Upper lobe of left lung (tissue), 6 donors: ENCODE measurements at regions not wholly inside any gene's neighbourhood (a gene's known extent, or its start where the extent isn't known, plus 50 kb on each side); places are given as distances from the start of the nearest gene placed in this dataset.
"Not testable (repeated sequence)": the region's sequence is repeated elsewhere in the genome, so short reads cannot be mapped to it uniquely, and the experiment has no call there.

Experiments
- ATAC-seq, 2 donors: fragments of 200-7000 bp; cut with Tn5 transposase; one replicate each; pipeline ENCODE4 v1.9.1; 2022; ENCODE audit warnings: mild to moderate bottlenecking in 2 of 2, moderate library complexity in 2 of 2; ENCODE audit not compliant: low FRiP score in 2 of 2
- DNase-seq, 2 donors: peaks; one replicate each; pipeline ENCODE4 v3.0.0-alpha.2; 2019 to 2020
- H3K27ac ChIP-seq, 4 donors: fragments of 200-600 bp; sonication (generic); one replicate each; pipeline ENCODE4 v1.5.1; 2016 to 2019
- H3K27me3 ChIP-seq, 4 donors: fragments of 200-600 bp; sonication (generic); one replicate each; pipeline ENCODE4 v1.5.1; 2017 to 2019
- H3K36me3 ChIP-seq, 4 donors: fragments of 200-600 bp; sonication (generic); one replicate each; pipeline ENCODE4 v1.5.1; 2016 to 2019
- H3K4me1 ChIP-seq, 4 donors: fragments of 200-600 bp; sonication (generic); one replicate each; pipeline ENCODE4 v1.5.1; 2018 to 2019
- H3K4me3 ChIP-seq, 4 donors: fragments of 200-600 bp; sonication (generic); one replicate each; pipeline ENCODE4 v1.5.1; 2017 to 2019; ENCODE audit warnings: mild to moderate bottlenecking in 2 of 4, moderate library complexity in 1 of 4
- H3K9me3 ChIP-seq, 4 donors: fragments of 200-600 bp; sonication (generic); one replicate each; pipeline ENCODE4 v1.5.1; 2018 to 2019
- EP300 ChIP-seq, 4 donors: sonication (generic); formaldehyde crosslinking; IDR thresholded peaks; one replicate each; pipeline ENCODE4 v1.5.1; 2017; ENCODE audit warnings: antibody characterized with exemption in 4 of 4, control low read depth in 2 of 4
- POLR2A ChIP-seq, 4 donors: fragments of 450-650 bp; IDR thresholded peaks; one replicate each; pipeline ENCODE4 v1.5.1; 2016 to 2017; ENCODE audit warnings: antibody characterized with exemption in 4 of 4, mild to moderate bottlenecking in 2 of 4
- POLR2AphosphoS5 ChIP-seq, 2 donors: sonication (generic); formaldehyde crosslinking; IDR thresholded peaks; one replicate each; pipeline ENCODE4 v1.5.1; 2017; ENCODE audit warnings: antibody characterized with exemption in 2 of 2
- WGBS, 2 donors: methylation state at CpG; one replicate each; pipeline ENCODE4 v1.1.5; 2017 to 2018; 5-methylcytosine and 5-hydroxymethylcytosine counted together
- TF ChIP-seq, protein P1 (sequence below), 6 experiments: fragments of 450-650 bp in 4 of 6; fragments of 200-600 bp in 2 of 6; sonication (generic) in 2 of 6; IDR thresholded peaks; one replicate each; pipeline ENCODE4 v1.5.1; 2016 to 2019; ENCODE audit warnings: antibody characterized with exemption in 6 of 6
- donor health status: DM: no; HTN: no; CAD: no; lungs with moderate emphysema.
- donor health status: DM: no; HTN: yes; CAD: no; lungs with severe emphysema.

DNA sequence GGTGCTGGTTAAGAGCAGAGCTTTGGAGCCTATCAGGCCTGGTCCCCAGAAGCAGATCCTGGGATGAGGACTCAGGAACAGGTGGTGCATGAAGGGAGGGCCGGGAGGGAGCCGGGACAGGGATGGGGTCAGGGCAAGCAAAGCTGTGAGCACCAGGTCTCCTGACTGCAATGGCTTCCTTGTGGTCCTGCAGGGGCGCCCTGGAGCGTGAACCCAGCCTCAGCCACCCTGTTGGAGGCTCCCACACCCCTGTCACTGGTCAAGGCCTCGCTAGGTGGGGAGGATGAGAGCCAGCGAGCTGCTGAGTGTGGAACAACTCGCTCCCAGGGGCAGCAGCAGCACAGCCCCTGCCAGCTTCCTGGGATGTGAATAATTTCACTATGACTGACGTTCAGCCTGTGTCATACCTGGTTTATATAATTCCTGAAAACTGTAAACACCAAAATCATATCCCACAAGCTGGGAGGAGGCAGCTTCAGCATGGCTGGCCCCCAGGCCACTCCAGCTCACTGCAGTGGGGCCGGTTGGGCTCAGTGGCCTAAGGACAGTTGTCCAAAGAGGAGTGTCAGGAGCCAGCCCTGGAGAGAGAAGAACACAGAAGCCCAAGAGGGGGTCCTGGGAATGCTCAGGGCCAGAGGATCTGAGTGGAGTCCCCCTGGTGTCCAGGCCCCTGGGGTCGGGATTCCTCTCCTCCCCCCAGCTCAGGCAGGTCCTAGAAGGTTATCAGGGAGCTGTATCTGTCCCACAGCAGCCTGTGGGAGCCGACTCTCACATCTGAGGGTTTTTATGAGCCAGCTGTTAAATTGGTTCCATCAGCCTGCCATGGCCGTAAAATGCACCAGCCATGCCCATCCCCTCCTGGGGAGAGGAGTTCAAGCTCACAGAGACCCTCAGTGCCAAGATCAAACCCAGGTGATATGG lies 272.9 kb downstream of the ADGRD1 start:
- ATAC-seq = no peak
- Histone ChIP-seq H3K9me3 (no peaks in the 10 kb centered on the region), H3K4me1 (peaks cover 8 to 19% (median 11%) of the 10 kb centered on the region in 4 donors), H3K27me3 (peaks cover 0 to 7% (median 0%) of the 10 kb centered on the region in 4 donors), H3K27ac (peak overlapping the region in 1 of 4 donors; percentile 10), H3K4me3 (no peak overlapping the region), H3K36me3 (no peaks in the 10 kb centered on the region)
- TF ChIP-seq POLR2A (IDR thresholded peaks at IDR 0.05) = no peak
- no peak for TF ChIP-seq EP300 (IDR thresholded peaks at IDR 0.05)
- no peak for TF ChIP-seq POLR2AphosphoS5 (IDR thresholded peaks at IDR 0.05)
- TF ChIP-seq, protein P1, sequence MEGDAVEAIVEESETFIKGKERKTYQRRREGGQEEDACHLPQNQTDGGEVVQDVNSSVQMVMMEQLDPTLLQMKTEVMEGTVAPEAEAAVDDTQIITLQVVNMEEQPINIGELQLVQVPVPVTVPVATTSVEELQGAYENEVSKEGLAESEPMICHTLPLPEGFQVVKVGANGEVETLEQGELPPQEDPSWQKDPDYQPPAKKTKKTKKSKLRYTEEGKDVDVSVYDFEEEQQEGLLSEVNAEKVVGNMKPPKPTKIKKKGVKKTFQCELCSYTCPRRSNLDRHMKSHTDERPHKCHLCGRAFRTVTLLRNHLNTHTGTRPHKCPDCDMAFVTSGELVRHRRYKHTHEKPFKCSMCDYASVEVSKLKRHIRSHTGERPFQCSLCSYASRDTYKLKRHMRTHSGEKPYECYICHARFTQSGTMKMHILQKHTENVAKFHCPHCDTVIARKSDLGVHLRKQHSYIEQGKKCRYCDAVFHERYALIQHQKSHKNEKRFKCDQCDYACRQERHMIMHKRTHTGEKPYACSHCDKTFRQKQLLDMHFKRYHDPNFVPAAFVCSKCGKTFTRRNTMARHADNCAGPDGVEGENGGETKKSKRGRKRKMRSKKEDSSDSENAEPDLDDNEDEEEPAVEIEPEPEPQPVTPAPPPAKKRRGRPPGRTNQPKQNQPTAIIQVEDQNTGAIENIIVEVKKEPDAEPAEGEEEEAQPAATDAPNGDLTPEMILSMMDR (IDR thresholded peaks at IDR 0.05) = no peak
- no peak for DNase-seq
- 79 to 96% methylated on average over 3 to 12 of the region's 12 CpGs for WGBS, 2 donors

DNA sequence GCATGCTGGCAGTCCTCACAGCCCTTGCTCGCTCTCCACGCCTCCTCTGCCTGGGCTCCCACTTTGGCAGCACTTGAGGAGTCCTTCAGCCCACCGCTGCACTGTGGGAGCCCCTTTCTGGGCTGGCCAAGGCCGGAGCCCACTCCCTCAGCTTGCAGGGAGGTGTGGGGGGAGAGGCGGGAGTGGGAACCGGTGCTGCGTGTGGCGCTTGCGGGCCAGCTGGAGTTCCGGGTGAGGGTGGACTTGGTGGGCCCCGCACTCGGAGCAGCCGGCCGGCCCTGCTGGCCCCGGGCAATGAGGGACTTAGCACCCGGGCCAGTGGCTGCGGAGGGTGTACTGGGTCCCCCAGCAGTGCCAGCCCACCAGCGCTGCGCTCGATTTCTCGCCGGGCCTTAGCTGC lies 273.9 kb downstream of the ADGRD1 start:
- not testable (repeated sequence) for H3K4me3 ChIP-seq, H3K27ac ChIP-seq, H3K36me3 ChIP-seq, DNase-seq, ATAC-seq, H3K9me3 ChIP-seq, H3K27me3 ChIP-seq
- peaks cover 8 to 19% (median 11%) of the 10 kb centered on the region in 4 donors for H3K4me1 ChIP-seq
- 98 to 100% methylated on average over 3 to 17 of the region's 22 CpGs for WGBS, 2 donors

DNA sequence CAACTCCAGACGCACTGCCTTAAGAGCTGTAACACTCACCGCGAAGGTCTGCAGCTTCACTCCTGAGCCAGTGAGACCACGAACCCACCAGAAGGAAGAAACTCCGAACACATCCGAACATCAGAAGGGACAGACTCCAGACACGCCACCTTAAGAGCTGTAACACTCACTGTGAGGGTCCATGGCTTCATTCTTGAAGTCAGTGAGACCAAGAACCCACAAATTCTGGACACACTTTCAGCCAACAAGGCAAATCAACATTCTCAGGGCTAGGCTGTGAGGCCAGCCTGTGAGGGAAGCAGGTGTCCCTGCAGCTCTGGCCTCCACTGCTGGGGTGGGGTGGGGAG lies 275.3 kb downstream of the ADGRD1 start:
- not testable (repeated sequence) for DNase-seq, H3K4me3 ChIP-seq, H3K27me3 ChIP-seq, H3K9me3 ChIP-seq, H3K36me3 ChIP-seq, ATAC-seq
- WGBS, 2 donors = 60 to 83% methylated on average over 4 to 5 of the region's 7 CpGs
- Histone ChIP-seq H3K27ac (peak overlapping the region in 3 of 4 donors; percentile 46 to 71 (median 51)), H3K4me1 (peaks cover 8 to 19% (median 11%) of the 10 kb centered on the region in 4 donors)

DNA sequence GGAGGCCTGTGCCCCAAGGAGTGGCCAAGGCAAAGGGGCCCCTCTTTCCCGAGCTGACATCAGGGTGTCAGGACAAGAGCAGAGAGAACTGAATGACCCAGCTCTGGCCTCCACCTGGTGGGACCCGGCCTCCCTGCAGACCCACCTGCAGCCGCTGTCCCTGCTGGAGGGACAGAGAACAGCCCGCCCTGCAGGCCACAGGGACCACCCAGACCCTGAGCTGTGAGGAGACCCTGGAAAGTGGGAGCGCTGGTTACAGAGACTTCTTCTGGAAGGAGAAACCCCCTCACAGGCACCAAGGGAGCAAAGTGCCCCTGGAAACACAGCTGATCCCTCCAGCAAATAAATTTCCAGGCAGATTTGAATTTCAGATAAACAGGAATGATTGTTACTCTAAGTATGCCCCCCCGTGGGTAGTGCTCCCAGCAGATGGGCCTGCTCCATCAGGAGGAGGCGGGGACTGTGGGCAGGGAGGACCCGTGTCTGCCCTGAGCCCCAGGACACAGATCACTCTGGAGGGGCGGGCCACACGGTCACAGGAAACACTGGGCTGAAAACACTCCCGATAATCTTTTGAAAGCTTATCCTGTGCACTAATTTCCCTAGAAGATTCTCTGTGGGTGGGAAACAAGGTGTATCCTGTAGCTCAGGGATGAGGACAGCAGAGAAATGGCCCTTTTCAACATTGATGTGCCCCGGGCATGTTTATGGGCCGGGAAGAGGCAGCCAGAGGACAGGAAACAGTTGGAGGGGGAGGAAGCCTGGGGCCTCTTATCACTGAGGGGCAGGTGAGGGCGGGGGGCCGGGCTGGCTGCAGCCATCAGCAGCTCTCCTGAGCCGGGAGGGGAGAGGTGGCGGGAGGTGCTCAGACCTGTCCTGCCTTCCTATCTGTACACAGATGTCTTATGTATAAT lies 276.0 kb downstream of the ADGRD1 start:
- Histone ChIP-seq H3K4me1 (peaks cover 8 to 19% (median 11%) of the 10 kb centered on the region in 4 donors), H3K27ac (peak overlapping the region in 3 of 4 donors; percentile 46 to 71 (median 51)), H3K36me3 (no peaks in the 10 kb centered on the region), H3K27me3 (peaks cover 0 to 7% (median 0%) of the 10 kb centered on the region in 4 donors), H3K4me3 (no peak overlapping the region), H3K9me3 (peaks cover 0 to 9% (median 6%) of the 10 kb centered on the region in 4 donors)
- ATAC-seq = peak; percentile 29 to 75
- TF ChIP-seq, protein P1 (IDR thresholded peaks at IDR 0.05) = no peak
- peak; percentile 20 to 22 for TF ChIP-seq POLR2AphosphoS5 (IDR thresholded peaks at IDR 0.05)
- DNase-seq = no peak
- whole genome bisulfite sequencing, 2 donors = 30 to 35% methylated on average over 15 to 17 of the region's 17 CpGs

DNA sequence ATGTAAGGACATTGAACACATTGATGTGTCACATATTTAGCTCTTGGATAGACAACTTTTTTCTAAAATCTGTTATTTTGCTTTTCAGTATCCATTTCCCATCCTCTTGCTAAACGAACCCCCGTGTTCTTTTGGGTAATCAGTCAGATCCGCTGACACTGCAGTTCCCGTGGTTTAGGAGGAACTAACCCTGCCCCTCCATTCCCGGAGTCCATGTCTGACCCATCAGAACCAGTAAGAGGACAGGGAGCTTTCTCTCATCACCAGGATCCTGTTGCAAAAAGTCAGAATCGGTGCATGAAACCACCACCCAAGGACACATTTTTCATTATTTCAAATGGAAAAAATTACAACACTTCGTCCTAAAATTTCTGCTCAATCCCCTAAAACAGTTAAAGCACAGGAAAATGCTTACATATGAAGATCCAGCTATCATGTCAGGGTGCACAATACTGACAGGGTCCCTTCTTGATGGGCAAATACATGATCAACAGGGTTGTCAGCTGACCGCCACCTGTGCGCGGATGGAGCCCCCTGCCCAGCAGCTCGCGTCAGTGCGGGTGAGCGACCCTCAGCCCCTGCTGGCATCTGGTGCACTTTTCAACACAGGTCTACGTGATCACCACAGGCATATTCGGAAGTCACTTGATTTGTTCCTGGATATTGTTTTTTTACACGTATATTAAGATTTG lies 276.8 kb downstream of the ADGRD1 start:
- Histone ChIP-seq H3K27me3 (peaks cover 0 to 7% (median 0%) of the 10 kb centered on the region in 4 donors), H3K9me3 (peaks cover 0 to 9% (median 6%) of the 10 kb centered on the region in 4 donors), H3K36me3 (no peaks in the 10 kb centered on the region), H3K4me1 (peaks cover 8 to 19% (median 11%) of the 10 kb centered on the region in 4 donors), H3K27ac (peak overlapping the region in 1 of 4 donors; percentile 14), H3K4me3 (no peak overlapping the region)
- no peak for ATAC-seq
- TF ChIP-seq, protein P1 (IDR thresholded peaks at IDR 0.05) = no peak
- no peak for TF ChIP-seq EP300 (IDR thresholded peaks at IDR 0.05)
- TF ChIP-seq POLR2A (IDR thresholded peaks at IDR 0.05) = no peak
- no peak for TF ChIP-seq POLR2AphosphoS5 (IDR thresholded peaks at IDR 0.05)
- WGBS, 2 donors = 58 to 74% methylated on average over 17 of the region's 17 CpGs
- DNase-seq = no peak
